ENCODE measurements at regions not wholly inside any gene's neighbourhood (a gene's known extent, or its start where the extent isn't known, plus 50 kb on each side); places are given as distances from the start of the nearest gene placed in this dataset.

- Mint-ChIP-seq H3K4me1 (no peaks in the 10 kb centered on the region), H3K27me3 (ENCODE audit: insufficient read depth, low read depth, poor library complexity) (no peaks in the 10 kb centered on the region), H3K36me3 (ENCODE audit: low read depth) (no peaks in the 10 kb centered on the region), H3K9me3 (no peaks in the 10 kb centered on the region; the same call in 2 of the 3 replicates), H3K27ac (no peak overlapping the region), H3K4me3 (no peak overlapping the region)
- TF ChIP-seq STAT1 (IDR thresholded peaks at IDR 0.05; ENCODE audit: unreplicated experiment) (no peak), EZH2phosphoT487 (IDR thresholded peaks at IDR 0.05; ENCODE audit: unreplicated experiment) (no peak), ZNF331 (CRISPR knock-in tag; IDR thresholded peaks at IDR 0.05; ENCODE audit: low read depth) (no peak), JUNB (IDR thresholded peaks at IDR 0.05; ENCODE audit: unreplicated experiment) (no peak)
- TF ChIP-seq, protein P1, sequence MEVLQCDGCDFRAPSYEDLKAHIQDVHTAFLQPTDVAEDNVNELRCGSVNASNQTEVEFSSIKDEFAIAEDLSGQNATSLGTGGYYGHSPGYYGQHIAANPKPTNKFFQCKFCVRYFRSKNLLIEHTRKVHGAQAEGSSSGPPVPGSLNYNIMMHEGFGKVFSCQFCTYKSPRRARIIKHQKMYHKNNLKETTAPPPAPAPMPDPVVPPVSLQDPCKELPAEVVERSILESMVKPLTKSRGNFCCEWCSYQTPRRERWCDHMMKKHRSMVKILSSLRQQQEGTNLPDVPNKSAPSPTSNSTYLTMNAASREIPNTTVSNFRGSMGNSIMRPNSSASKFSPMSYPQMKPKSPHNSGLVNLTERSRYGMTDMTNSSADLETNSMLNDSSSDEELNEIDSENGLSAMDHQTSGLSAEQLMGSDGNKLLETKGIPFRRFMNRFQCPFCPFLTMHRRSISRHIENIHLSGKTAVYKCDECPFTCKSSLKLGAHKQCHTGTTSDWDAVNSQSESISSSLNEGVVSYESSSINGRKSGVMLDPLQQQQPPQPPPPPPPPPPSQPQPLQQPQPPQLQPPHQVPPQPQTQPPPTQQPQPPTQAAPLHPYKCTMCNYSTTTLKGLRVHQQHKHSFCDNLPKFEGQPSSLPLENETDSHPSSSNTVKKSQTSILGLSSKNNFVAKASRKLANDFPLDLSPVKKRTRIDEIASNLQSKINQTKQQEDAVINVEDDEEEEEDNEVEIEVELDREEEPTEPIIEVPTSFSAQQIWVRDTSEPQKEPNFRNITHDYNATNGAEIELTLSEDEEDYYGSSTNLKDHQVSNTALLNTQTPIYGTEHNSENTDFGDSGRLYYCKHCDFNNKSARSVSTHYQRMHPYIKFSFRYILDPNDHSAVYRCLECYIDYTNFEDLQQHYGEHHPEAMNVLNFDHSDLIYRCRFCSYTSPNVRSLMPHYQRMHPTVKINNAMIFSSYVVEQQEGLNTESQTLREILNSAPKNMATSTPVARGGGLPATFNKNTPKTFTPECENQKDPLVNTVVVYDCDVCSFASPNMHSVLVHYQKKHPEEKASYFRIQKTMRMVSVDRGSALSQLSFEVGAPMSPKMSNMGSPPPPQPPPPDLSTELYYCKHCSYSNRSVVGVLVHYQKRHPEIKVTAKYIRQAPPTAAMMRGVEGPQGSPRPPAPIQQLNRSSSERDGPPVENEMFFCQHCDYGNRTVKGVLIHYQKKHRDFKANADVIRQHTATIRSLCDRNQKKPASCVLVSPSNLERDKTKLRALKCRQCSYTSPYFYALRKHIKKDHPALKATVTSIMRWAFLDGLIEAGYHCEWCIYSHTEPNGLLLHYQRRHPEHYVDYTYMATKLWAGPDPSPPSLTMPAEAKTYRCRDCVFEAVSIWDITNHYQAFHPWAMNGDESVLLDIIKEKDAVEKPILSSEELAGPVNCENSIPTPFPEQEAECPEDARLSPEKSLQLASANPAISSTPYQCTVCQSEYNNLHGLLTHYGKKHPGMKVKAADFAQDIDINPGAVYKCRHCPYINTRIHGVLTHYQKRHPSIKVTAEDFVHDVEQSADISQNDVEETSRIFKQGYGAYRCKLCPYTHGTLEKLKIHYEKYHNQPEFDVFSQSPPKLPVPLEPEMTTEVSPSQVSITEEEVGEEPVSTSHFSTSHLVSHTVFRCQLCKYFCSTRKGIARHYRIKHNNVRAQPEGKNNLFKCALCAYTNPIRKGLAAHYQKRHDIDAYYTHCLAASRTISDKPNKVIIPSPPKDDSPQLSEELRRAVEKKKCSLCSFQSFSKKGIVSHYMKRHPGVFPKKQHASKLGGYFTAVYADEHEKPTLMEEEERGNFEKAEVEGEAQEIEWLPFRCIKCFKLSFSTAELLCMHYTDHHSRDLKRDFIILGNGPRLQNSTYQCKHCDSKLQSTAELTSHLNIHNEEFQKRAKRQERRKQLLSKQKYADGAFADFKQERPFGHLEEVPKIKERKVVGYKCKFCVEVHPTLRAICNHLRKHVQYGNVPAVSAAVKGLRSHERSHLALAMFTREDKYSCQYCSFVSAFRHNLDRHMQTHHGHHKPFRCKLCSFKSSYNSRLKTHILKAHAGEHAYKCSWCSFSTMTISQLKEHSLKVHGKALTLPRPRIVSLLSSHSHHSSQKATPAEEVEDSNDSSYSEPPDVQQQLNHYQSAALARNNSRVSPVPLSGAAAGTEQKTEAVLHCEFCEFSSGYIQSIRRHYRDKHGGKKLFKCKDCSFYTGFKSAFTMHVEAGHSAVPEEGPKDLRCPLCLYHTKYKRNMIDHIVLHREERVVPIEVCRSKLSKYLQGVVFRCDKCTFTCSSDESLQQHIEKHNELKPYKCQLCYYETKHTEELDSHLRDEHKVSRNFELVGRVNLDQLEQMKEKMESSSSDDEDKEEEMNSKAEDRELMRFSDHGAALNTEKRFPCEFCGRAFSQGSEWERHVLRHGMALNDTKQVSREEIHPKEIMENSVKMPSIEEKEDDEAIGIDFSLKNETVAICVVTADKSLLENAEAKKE (CRISPR knock-in tag; IDR thresholded peaks at IDR 0.05), result no peak
- TF ChIP-seq, protein P2, sequence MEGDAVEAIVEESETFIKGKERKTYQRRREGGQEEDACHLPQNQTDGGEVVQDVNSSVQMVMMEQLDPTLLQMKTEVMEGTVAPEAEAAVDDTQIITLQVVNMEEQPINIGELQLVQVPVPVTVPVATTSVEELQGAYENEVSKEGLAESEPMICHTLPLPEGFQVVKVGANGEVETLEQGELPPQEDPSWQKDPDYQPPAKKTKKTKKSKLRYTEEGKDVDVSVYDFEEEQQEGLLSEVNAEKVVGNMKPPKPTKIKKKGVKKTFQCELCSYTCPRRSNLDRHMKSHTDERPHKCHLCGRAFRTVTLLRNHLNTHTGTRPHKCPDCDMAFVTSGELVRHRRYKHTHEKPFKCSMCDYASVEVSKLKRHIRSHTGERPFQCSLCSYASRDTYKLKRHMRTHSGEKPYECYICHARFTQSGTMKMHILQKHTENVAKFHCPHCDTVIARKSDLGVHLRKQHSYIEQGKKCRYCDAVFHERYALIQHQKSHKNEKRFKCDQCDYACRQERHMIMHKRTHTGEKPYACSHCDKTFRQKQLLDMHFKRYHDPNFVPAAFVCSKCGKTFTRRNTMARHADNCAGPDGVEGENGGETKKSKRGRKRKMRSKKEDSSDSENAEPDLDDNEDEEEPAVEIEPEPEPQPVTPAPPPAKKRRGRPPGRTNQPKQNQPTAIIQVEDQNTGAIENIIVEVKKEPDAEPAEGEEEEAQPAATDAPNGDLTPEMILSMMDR (conservative IDR thresholded peaks at IDR 0.05; ENCODE audit: low read depth in 2 of 2), result no peak
- Histone ChIP-seq H3K27me3 (ENCODE audit: insufficient read depth) (no peaks in the 10 kb centered on the region), H3K79me2 (replicated peaks; ENCODE audit: insufficient read depth) (no peaks in the 10 kb centered on the region), H3K9me2 (ENCODE audit: insufficient read depth) (no peaks in the 10 kb centered on the region), H3K4me2 (no peak overlapping the region), H4K20me1 (replicated peaks; ENCODE audit: insufficient read depth) (no peaks in the 10 kb centered on the region), H2AFZ (no peak overlapping the region), H3K36me3 (ENCODE audit: insufficient read depth) (no peaks in the 10 kb centered on the region), H3K4me3 (no peak overlapping the region), H3K4me1 (ENCODE audit: insufficient read depth) (no peaks in the 10 kb centered on the region), H3K27ac (ENCODE audit: low read depth) (no peak overlapping the region), H3F3A (replicated peaks; ENCODE audit: low read depth) (no peaks in the 10 kb centered on the region)
- ATAC-seq (no peak), DNase-seq (ENCODE audit: low spot score) (no peak)
These were observed 267.8 kb upstream of the NREP start for GRCh38 chr5:112024769-112025168.

Measured in GM23338 (cell line).